GM12878 (cell line): ENCODE measurements at regions not wholly inside any gene's neighbourhood (a gene's known extent, or its start where the extent isn't known, plus 50 kb on each side); places are given as distances from the start of the nearest gene placed in this dataset.

Experiments used
- BHLHE40 ChIP-seq, 2 experiments: fragments of 450-650 bp in 1 of 2; IDR thresholded peaks; 2 replicates each; pipeline ENCODE4 v1.6.1; 2011 to 2017; ENCODE audit warnings: low read depth in 2 of 2, borderline replicate concordance in 1 of 2, improper control_type of control experiment in 1 of 2, low read length in 1 of 2, mild to moderate bottlenecking in 1 of 2
- CTCF ChIP-seq, 3 experiments: IDR thresholded peaks in 2 of 3; conservative IDR thresholded peaks in 1 of 3; 2 replicates each; pipeline ENCODE4 v1.5.1; 2011; ENCODE audit warnings: low read depth in 3 of 3, low read length in 3 of 3, mild to moderate bottlenecking in 3 of 3, control low read depth in 2 of 3, moderate library complexity in 2 of 3, inconsistent platforms in 1 of 3, mixed read lengths in 1 of 3; ENCODE audit not compliant: control insufficient read depth in 2 of 3, insufficient read depth in 1 of 3; ENCODE audit errors: extremely low read depth in 1 of 3
- EED ChIP-seq: sonication (generic); IDR thresholded peaks from 2 replicates; pipeline ENCODE4 v1.6.1; 2016; ENCODE audit warnings: antibody characterized with exemption, low read depth
- FOS ChIP-seq: IDR thresholded peaks from 3 replicates; pipeline ENCODE4 v1.6.1; 2011; ENCODE audit warnings: borderline replicate concordance; ENCODE audit not compliant: insufficient read length; ENCODE audit errors: extremely low read depth
- FOXK2 ChIP-seq: fragments of 450-650 bp; IDR thresholded peaks from 2 replicates; pipeline ENCODE4 v1.6.1; 2017; ENCODE audit warnings: mild to moderate bottlenecking, moderate library complexity
- MTA3 ChIP-seq: IDR thresholded peaks from 2 replicates; pipeline ENCODE4 v1.6.1; 2012; ENCODE audit warnings: low read length, inconsistent platforms, borderline replicate concordance
- PRDM15 ChIP-seq: fragments of 450-650 bp; formaldehyde crosslinking; IDR thresholded peaks from 2 replicates; pipeline ENCODE4 v1.4.0; 2020; ENCODE audit warnings: mild to moderate bottlenecking, moderate library complexity
- RUNX3 ChIP-seq: IDR thresholded peaks from 2 replicates; pipeline ENCODE4 v1.6.1; 2012; ENCODE audit warnings: low read length, inconsistent platforms
- SIN3A ChIP-seq: IDR thresholded peaks from 2 replicates; pipeline ENCODE4 v1.6.1; 2012; ENCODE audit warnings: low read depth, low read length, improper control_type of control experiment
- SMC3 ChIP-seq: IDR thresholded peaks from 2 replicates; pipeline ENCODE4 v1.6.1; 2011; ENCODE audit warnings: low read length, improper control_type of control experiment, borderline replicate concordance
- SPI1 ChIP-seq: IDR thresholded peaks from 2 replicates; pipeline ENCODE4 v1.6.1; 2011; ENCODE audit warnings: low read depth, mild to moderate bottlenecking, low read length, moderate library complexity, borderline replicate concordance; ENCODE audit not compliant: insufficient read depth
- ZBTB11 ChIP-seq: fragments of 450-650 bp; formaldehyde crosslinking; IDR thresholded peaks from 2 replicates; pipeline ENCODE4 v1.5.0; 2022; ENCODE audit warnings: mild to moderate bottlenecking, missing genetic modification characterization
- ZNF207 ChIP-seq: fragments of 450-650 bp; IDR thresholded peaks from 2 replicates; pipeline ENCODE4 v1.6.1; 2014; ENCODE audit warnings: antibody characterized with exemption, mild to moderate bottlenecking, borderline replicate concordance
- ZNF592 ChIP-seq: fragments of 450-650 bp; IDR thresholded peaks from 2 replicates; pipeline ENCODE4 v1.6.1; 2017; ENCODE audit warnings: mild to moderate bottlenecking, moderate library complexity

- TF ChIP-seq SIN3A (no peak), CTCF (IDR thresholded peaks at IDR 0.05 in 2 of 3, conservative IDR thresholded peaks at IDR 0.05 in 1 of 3; ENCODE audit: control insufficient read depth in 2 of 3, extremely low read depth in 1 of 3, insufficient read depth in 1 of 3, low read depth in 3 of 3, low read length in 3 of 3) (peak; percentile 73 to 75 (median 74); a peak in 5 of 6 replicates), SPI1 (no peak), FOS (no peak), MTA3 (no peak), BHLHE40 (IDR thresholded peaks at IDR 0.05; ENCODE audit: borderline replicate concordance in 1 of 2, low read depth in 2 of 2, low read length in 1 of 2) (no peak), PRDM15 (CRISPR knock-in tag) (no peak), ZBTB11 (CRISPR knock-in tag) (no peak), FOXK2 (no peak), ZNF592 (no peak), ZNF207 (no peak), EED (no peak), SMC3 (peak; percentile 72), RUNX3 (peak; percentile 51)
Observed at GRCh38 chr13:91017031-91017668, 330.3 kb upstream of the MIR17HG start (continued).
